Ecto neural progenitor cell (in vitro differentiated cells): ENCODE measurements at regions not wholly inside any gene's neighbourhood (a gene's known extent, or its start where the extent isn't known, plus 50 kb on each side); places are given as distances from the start of the nearest gene placed in this dataset.
"Not testable (repeated sequence)": the region's sequence is repeated elsewhere in the genome, so short reads cannot be mapped to it uniquely, and the experiment has no call there.

Experiments used
- DNase-seq: peaks from one replicate; pipeline ENCODE4 v3.0.0-alpha.2; 2018; ENCODE audit warnings: low spot score

DNA sequence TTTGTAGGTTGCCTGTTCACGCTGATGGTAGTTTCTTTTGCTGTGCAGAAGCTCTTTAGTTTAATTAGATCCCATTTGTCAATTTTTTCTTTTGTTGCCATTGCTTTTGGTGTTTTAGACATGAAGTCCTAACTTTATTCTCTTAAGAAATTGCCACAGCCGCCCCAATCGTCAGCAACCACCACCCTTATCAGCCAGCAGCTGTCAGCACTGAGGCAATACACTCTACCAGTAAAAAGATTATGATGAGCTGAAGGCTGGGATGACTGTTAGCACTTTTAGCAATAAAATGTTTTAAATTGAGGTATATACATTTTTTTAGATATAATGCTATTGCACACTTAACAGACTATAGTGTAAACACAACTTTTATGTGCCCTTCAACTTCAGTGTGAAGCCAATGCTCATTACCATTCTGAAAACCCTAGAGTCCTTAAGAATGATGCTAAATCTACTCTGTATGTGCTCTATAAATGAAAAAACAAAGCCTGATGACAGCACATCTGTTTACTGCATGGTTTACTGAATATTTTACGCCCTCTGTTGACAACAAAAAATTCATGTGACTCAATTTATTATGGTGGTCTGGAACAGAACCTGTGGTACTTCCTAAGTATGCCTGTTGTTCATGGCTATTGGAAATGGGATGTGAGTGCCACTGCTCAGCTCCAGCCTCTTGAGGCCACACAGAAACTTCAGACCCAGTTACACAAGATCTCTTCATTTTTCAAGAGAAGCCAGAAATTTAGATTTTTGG, 197.4 kb downstream of the DUSP6 start:
- no peak for DNase-seq

DNA sequence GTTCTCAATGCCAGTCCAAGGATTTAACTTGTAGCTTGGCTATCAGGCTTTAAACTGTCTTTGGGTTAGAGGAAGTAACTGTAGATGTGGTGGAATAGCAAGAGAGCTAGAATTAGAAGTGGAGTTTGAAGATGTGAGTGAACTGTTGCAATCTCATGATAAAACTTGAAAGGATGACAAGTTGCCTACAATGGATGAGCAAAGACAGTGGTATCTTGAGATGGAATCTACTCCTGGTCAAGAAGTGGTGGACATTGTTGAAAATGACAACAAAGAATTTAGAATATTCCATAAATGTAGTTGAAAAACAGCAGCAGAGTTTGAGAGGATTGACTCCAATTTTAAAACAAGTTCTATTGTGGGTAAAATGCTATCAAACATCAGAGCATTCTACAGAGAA, 199.0 kb downstream of the DUSP6 start:
- DNase-seq, result no peak

DNA sequence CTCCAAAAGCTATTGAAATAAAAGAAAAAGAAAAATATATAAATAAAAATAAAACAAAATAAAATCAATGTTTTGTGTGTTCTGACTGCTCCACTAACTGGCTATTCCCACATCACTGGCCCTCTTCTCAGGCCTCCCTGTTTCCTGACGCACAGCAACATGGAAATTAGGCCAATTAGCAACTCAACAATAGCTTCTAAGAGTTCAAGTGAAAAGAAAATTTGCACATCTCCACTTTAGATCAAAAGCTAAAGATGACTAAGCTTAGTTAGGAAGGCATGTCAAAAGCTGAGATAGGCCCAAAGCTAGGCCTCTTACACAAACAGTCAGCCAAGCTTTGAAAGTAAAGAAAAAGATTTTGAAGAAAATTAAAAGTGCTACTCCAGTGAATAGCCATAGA, 200.8 kb downstream of the DUSP6 start:
- DNase-seq, result no peak

DNA sequence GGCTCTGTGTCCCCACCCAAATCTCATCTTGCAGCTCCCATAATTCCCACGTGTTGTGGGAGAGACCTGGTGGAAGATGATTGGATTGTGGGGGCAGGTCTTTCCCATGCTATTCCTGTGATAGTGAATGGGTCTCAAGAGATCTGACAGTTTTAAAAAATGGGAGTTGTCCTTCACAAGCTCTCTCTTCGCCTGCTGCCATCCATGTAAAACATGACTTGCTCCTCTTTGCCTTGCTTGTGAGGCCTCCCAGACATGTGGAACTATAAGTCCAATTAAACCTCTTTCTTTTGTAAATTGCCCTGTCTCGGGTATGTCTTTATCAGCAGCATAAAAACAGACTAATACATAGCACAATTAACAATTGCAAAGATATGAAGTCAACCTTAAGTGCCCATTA, 201.5 kb downstream of the DUSP6 start:
- DNase-seq, result not testable (repeated sequence)

DNA sequence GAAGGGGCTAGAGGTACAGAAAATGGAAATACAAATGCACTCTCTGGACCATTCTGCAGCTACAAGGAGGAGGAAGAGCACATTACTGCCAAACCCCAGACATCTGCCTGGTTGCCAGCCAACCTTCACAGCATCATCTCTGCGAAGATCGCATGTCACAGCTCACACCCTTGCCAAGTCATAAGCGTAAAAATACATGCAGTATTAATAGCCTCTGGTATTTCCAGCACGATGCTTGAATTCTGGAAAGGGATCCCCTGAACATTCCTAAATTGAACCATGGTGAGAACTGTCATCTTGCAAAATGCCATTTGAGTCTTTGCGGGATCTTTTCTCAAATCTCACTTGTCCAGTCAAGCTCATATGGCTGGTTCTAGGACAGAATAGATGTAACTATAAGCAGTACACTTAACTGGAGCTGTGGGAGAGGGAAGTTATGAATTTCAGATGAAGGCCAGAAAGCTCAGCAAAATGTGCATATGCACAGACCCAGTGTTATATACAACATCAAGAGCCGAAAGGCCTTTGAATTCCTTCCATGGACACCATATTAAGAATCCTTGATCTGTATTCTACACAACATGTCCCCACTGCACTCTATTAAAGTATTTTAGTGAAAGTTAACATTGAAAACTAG, 211.6 kb downstream of the DUSP6 start:
- no peak for DNase-seq

DNA sequence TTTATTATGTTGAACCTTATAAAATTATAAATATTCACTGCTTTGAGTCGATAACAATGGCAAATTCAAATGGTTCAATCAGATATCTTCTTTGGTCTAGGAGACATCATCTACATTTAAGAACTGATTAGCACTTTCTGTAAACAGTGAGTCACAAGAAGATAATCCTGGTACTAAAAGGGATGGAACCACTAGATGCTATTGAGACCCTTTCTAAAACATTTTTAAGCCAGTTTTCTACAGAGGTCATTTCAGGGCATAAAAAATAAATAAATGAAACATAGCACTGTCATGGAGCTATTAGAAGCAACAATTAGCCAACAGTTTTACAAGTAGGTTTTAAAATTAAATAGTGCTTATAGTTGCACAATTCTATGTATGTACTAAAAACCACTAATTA, 212.2 kb downstream of the DUSP6 start:
- DNase-seq, result no peak

DNA sequence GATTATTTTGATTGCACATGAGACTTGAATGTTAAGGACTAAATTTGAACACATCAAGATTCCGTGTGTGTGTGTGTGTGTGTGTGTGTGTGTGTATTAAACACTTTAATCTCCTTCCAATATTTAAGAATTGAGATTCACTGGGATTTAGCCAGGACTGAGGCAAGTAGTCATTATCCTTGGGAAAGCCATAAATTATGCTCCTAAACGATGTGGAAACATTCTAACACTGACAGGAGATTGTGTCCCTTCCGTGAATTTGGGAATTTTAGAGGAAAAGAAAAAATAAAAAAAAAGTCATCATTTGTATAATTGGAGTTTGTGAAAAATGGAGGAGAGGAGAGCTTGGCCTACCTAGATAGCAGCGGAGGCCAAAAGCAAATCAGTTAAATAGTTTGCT, 212.9 kb downstream of the DUSP6 start:
- no peak for DNase-seq

DNA sequence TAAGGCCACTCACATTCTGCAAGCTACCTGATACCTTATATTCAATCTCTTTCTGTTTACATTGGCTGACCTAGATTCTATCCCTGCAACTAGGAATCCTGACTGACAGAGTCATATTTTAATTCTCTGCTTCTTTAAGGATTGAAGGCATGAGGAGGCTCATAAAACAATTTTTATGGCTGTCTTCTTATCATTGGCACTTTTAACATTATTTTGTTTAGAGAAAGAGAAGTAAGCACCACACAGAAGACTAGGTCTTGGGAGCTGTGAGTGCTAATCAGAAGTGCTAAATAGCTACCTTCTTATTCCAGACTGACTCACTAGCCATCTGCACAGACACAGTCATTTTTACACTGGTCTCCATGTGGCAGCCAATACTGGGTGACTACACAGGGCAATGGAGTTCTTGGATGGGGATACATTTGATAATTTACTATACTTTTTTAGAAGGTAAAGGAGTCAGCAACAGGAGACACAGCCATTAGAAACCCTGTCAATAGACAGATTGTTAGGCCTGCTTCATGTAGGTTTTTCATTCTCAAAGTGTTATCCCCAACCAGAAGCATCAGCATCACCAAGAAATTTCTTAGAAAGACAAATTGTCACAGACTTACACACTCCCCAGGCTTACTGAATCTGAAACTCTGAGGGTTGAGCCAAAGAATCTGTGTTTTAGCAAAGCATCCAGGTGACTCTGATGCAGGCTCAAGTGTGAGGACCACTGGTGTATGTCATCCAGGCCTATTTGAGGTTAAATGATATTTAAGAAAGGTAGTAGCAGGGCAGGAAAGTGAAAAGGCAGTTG, 214.1 kb downstream of the DUSP6 start:
- DNase-seq, result no peak

DNA sequence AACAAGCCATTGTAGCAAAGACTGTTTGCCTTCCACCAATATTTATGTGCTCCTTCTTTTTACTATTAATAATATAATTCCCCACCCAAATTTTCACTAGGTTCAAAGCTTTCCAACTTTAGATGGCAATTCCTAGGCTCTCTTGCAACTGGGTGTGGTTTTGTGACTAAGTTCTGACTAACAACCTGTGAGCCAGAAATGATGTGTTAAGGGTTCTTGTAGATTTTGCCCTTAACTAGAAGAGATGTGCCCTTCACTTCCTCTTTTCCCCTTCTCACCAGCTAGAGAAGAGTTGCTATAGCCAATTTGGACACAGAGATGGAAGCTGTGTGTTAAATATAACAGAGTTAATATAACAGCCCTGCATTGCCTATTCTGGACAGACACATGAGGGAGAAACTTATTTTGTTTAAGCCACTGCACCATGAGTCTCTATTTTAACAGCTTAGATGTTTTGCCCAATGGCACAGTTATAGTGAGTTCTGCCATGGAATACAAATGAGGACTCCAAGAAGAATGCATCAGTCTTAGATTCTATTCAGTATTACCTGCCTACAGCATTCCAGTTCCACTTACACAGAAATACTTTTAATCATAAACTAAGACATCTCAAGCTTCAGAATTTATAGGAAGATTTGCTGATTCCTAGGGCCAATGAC, 216.2 kb downstream of the DUSP6 start:
- no peak for DNase-seq

DNA sequence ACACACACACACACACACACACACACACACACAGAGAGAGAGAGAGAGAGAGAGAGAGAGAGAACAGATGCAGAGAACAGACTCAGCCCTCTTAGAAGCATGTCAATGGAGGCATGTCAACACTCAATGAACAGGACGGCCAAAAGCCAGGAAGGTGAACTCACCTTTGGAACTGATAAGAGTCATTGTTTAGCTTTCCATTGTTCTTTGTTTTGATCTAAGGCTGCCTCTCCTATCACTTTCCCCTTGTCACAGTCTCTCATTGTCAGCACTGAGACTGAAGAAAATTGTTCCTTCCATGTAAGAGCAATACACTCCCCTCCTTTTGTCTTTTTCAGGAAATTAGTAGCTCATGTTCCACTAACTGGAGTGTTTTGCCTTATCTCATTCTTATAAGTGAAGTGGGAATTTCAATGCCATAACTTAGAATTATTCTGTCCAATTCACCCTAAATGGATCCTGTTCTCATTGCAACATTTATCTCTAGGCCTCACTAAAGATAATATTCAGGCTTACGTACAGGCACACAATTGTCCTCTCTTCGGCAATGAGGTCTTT, 218.0 kb downstream of the DUSP6 start:
- no peak for DNase-seq

DNA sequence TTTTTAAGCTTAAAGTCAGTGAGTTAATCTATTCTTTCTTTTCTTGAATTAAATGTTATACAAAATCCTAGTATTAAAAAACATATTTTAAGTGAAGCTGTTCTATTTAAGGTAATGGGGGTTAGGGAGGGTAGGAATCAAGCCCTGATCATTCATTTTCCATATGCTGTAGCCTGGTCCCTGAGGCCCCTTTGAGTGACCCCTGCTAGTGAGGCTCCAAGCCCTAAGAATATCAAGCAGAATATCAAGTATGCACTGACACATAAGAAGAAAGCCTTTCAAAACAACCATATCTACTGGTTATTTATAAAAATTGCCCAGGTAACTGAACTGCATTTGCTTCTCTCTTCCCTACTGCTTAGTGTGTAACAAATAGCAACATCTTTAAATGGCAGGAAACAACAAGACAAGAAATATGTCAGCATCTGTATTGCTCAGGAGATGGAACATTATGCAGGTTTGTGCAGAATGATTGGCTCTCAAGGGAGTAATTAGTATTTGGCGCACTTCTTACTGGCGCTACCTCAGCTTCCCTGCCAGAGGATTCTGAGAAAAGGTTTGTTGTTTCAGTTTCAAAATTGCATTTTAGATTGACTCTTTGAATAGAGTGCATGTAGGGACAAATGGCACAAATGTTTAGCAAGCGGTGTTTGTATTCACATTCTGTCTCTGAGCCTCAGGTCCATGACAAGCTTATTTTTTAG, 223.0 kb downstream of the DUSP6 start:
- no peak for DNase-seq

DNA sequence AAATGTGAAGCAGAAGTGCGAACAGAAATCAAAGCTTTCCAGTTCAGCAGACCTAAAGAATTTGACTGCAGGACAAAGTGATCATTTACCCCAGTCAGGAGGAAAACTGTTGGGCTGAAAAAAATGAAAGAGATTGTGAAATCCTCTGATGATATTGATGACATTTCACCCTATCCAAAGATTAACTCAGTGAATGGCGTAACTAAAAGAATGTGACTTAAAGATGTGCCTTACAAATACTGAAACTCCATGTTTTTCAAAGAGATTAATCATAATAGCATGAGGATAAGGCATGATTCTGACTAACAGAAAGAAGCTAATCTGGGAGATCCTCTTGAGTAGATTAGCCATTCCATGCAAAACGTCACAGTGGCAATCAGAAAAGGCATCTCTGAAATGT, 225.6 kb downstream of the DUSP6 start:
- no peak for DNase-seq

DNA sequence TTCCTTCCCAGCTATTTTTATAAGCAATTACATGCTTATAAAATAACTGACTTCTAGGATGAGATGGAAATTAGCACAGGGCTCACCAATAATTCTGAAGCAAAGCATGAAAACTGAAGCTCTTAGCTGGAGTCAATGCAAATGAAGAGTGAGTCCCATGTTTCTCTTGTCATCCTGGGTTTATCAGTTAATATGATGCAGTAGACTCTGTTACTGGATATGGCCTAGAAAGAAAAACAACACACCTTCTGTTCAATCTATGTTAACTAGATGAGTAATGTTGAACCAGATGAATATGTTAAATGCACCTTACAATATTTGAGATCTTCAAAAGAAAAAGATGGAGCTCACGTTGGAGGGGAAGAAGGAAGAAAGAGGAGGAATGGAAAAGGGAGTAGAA, 229.4 kb downstream of the DUSP6 start:
- no peak for DNase-seq

DNA sequence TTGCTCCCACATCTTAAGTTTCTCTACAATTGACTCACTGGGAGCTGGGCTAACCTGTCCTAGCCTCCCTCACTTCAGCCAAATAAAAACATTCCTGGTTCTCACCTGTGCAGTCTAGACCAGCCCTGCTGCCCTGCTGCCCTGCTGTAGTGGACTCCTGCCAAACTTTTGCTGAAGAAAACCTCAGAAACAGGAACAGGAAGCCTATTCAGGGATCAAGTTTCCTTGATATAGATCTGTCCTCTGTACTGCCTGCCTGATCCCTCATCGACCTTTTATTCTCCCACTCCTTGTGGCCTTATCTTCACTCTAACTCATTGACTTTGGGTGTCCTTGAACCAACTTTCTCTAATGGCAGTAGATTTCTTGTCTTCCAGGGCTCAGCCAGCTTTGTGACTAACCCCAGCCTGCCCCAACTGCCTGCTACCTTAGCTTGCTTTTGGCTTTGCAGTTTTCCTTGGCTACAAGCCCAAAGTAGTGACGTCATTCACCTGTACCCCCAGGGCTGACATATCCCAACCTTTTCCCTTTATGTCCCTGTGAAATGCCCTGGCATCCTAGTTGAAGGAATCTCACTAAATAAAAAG, 234.8 kb downstream of the DUSP6 start:
- no peak for DNase-seq

DNA sequence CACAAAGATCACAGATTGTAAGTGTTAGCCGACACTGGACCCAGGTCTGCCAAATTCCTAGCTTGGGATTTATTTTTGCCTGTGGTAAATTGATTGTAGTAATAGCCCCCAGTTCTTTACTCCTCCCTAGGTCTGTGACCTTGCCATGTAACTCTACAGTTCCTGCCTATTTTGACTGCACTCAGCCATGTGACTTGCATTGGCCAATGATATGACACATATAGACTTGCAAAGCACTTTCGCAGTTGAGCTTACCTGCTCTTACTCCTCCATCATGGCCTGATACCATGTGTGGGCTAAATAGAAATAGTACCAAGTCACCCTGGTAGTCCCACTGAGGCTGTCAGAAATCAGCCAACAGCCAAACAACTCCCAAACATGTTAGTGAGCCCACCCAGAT, 240.3 kb downstream of the DUSP6 start:
- no peak for DNase-seq

DNA sequence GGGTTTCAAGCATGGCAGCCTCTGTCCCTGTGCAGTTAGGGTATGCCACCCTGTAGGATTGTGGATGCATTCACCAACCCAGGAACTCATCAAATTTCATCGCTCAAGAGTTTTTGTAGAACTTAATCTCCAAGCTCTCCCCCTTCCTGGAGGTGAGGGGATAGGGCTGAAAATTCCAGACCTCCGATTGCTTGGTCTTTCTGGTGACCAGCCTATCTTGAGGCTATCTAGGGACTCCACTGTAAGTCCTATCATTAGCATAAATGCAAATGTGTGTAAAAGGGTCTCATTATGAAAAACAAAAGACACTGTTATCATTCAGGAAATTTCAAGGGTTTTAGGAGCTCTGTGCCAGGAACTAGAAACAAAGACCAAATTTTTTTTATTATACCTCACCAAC, 244.0 kb downstream of the DUSP6 start:
- no peak for DNase-seq

DNA sequence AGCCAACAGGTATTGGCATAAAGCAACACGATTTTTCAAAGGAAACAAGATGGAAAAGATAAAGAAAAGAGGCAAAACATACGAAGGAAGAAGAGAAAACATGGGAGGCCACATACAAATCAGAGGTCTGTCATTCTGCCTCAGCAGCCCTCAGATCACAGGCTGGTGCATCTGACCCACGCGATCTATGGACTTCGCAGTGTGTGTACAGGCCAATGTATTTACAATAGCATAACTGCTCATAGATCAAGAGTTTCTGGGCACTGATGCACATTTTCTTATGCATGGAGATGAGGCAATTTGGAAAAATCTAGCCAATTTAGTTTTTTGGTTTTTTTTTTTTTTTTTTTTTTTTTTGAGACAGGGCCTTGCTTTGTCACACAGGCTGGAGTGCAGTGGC, 245.4 kb downstream of the DUSP6 start:
- DNase-seq, result no peak

DNA sequence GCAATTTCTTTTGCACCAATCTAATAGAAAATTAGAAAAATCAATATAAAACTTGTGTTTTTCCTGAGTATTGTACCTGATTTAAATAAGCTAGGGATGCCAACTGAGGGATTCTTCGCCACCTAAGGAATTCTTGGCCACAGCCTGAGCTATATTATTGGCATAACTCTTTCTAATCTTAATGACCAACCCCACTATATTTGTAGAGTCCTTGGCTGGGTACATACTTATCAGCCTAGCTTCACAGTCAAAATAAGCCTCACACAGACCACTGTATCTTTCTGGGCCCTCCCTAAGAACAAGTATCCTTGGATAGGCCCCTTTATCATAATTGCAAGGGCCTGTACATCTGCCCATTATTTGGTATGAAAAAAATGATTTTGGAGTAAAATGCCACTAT, 247.1 kb downstream of the DUSP6 start:
- DNase-seq, result no peak

DNA sequence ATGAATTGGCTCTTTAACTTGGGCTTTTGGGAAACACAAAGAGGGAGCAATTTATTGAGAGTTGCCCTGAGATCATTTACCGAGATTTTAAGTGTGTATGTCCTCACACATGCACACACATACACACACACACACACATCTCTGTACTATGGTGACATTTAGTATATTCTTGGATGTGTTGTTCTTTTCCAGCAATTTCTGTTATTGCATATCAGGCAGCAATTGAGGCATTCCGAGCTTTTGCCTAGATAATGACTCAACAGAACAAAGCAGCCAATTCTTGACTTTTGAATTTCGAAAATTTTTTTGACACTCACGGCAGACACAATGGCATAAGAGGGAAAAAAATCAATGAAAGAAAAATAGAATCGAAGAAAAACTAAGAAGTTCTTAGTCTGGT, 248.5 kb downstream of the DUSP6 start:
- no peak for DNase-seq

DNA sequence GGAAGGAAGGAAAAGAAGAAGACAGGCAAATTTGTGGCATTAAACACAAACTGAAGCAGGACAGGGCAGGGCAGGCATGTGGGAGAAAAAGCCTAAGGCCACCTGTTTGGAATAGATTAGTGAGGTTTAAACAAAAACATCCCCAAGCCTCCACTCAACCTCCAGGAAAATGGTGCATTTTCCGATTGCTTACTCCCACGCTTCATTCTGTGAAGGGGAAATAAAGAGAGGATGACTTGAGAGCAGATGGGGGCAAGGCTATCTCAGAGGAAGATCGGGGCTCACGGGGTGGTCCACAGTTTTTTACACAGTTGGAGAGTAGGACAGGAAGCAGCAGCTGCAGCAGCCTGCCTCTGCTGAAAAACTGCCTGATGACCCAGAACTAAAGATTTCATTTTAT, 250.9 kb downstream of the DUSP6 start:
- DNase-seq, result no peak

DNA sequence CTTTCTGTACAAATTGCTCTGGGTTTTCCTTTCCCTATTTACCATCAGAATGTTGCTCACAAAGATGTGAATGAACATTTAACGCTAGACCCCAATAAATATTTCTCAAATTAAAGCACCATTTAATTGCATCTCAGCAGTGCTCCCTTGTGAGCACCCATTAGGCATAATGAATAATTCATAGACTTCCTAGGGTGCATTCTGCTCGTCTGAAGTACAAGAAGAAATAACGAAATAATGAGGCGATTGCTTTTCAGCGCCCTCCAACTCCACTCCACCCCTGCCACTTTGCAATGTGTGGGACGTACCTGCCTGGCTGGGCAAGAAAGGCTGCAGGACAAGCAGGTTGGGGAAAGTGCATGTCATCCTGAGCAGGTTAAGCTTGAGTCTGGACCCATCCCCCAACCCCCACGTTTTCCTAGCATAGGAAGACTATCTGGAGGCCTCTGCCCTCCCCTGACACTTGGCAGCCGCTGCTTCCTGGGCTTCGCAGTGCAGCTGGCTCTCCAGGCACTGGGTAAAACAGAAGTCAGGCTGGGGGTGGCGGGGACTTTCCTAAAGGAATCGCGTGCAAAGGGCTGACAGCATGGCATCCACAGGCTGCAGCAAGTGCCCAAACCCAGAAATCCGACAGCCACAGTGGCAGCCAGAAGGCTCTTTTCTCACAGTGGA, 253.7 kb downstream of the DUSP6 start:
- peak; percentile 56 for DNase-seq
